HT-29 (cell line): ENCODE measurements at regions not wholly inside any gene's neighbourhood (a gene's known extent, or its start where the extent isn't known, plus 50 kb on each side); places are given as distances from the start of the nearest gene placed in this dataset.

ENCODE experiments used
- DNase-seq: peaks from one replicate; pipeline ENCODE4 v3.0.0-alpha.2; 2015; ENCODE audit warnings: low spot score

DNA sequence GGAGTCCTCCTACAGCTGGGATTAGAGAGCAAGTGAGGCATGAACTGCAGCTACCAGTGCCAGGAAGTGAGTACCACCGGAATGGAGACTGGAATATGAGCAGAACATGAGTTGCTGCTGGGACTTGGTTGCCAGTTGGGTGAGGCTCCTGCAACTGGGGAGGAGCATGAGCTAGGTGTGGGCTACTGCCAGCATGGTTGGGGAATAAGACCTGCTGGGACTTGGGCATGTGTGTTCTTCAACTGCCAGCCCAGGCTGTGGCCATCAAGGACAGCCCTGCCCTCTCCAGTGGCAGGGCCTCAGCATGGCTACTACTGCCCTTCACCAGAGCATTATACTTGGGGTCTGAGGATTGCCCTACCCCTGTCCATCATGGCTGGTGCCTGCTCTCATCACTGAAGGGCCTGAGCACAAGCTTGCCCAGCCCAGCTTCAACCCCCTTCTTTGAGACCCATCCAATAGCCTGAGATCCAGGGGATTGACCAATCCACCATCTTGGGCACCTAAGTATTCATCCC, 665.0 kb downstream of the ELAVL2 start:
- no peak for DNase-seq

DNA sequence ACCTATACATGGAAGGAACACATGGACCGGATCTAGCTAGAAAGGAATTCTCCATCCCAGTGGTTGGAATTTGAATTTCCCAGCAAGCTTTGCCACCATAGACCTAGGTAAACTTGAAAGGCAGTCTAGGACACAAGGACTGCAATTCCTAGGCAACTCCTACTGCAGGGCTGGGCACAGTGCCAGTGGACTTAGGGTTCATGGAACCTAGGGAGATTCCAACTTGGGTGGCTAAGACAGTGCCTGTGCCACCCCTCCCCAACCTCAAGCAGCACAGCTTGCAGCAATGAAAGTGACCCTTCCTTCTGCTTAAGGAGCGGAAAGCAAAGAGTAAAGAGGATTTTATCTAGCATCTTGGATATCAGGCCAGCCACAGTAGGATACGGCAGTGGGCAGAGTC, 663.3 kb downstream of the ELAVL2 start:
- no peak for DNase-seq

DNA sequence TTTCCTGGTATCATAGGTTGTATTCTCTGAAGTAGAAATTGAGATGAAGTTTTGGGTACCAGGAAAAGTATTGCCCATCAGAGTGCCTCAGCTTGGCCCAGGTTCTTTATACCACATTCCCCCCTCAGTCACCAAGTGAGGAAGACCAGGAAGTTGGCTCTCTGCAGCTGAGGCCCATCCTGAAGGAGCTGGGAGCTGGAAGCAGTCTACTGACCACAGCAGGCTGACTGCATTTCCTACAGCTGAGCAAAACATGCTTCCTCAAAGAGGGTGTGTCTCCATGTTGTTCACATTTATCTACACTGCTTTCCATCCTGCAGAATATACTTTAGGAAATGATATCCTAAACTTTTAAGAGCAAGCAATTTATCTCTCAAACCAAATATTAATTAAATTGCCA, 654.6 kb downstream of the ELAVL2 start:
- DNase-seq, result peak; percentile 1

DNA sequence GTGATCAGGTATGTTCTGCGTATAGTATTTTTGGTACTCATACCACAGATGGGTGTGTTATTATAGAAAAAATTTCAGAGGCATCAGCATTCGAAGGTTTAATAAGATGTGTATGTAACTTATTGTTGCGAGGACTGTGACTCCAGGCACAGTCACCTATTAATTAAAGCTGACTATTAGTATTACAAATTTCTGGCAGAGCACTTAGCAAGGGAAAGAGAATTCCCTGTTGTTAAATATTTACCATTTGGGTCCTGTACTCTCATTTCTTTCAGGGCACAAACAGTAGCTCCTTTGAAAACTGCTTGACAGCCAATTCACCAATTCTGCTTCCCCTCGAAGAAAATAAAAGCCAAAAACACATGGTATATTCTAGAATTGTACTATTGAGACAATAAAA, 653.8 kb downstream of the ELAVL2 start:
- no peak for DNase-seq

DNA sequence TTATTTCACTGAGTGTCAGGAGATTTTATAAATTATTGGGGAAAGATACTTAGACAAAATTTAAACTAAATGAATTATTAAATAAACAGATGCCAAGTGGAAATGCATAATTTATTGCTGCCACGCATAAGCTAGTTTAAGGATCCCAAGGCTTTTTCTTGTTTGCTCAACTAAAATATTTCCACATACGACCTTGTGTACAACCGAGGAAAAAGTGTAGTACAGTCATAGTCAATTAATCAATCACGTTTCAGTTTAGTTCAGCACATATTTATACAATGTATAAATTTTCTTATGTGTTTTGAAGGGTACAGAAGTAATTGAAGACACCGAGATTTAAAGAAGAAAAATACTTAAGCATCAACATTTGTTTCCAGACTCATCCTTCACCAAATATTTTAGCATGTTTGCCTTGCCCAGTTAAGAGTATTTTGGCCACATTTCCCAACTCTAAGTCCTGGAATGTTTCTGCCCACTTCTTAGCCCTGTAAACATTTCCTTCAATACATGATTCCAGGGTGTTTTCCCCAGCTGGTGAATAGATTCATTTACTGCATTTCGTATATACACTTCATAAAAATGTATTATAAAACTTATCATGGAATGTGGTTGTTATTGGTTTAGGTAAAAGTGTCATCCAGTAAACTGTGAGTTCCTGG, 652.9 kb downstream of the ELAVL2 start:
- no peak for DNase-seq

DNA sequence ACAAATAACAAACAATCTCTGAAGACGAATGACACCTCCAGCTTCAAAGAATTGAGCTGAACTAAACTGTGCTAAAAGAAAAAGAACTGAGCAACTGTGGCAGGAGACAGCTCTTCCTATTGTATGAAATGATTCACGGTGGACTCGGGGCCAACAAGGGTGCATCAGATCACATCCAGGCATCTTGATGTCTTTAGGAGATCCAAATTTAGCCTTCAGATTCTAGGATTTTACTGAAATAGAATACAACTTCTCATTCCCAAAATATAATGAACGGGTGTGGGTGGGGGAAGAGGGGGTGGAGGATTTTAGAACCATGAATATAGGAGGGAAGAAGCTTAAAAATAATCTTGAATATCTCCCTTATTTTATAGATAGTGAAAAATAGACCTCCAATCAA, 631.8 kb downstream of the ELAVL2 start:
- DNase-seq, result no peak

DNA sequence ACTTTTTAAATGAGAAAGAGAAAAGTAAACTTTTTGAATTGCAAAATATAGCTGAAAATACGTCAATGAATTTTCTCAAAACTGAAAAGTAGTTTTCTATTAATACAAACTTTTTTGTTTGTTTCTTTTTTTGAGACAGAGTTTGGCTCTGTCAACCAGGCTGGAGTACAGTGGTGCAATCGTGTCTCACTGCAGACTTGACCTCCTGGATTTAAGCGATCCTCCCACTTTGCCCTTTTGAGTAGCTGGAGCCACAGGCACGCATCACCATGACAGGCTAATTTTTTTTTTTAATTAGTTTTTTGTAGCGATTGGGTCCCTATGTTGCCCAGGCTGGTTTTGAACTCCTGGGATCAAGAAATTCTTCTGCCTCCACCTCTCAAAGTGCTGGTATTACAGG, 610.4 kb downstream of the ELAVL2 start:
- no peak for DNase-seq

DNA sequence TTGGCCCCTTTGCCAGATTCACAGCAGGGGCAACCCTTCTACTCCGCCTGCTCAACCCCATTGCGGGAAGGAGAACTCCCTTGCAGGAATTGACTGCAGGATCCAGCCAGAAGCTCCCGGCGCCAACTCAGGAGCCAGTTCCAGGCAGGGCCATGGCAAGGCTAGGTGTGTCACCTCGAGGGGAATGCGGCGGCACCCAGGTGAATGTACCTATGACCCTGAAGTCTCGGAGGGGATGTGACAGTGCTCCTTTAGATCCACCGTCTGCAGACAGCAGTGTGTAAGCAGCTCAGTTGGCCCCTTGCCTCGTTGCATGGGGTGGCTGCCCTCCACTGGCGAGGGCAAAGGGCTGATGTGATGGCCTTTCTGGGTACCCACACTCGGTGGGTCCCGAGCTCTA, 606.6 kb downstream of the ELAVL2 start:
- no peak for DNase-seq

DNA sequence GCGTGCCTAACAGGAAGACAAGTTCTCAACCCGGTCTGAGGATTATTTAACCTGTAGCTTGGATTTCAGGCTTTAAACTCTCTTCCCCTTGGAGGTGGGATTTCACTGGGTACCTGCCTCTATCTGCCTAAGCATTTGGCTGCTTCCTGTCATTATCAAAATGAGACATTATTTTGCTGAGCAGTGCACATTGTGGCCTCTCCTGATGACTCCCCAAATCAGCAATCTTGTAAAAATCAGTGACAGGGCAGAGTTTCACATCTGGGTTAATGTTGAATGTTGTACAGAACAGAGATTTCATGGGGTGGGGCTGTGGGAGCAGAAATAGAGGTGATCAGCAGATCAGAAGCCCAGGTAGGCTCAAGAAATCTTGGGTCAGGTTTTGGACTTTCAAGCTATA, 605.9 kb downstream of the ELAVL2 start:
- no peak for DNase-seq

DNA sequence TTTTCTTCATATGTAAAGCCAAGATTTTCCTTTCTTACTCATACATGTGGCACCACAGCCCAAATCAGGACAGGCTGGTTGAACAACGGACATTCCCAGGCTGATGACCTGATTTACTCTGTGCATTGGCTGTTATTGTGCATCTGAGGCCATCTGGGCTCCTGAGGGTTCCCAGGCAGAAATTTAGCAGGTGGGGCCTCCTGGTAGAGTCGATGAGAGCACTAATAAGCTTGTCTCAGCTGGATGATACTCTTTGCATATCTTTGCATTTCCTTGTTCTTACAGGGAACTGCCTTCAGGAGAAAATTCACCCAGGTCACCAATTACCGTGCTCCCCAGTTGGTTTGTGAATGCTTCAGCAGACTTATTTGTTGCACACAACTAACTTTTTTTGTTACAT, 605.1 kb downstream of the ELAVL2 start:
- no peak for DNase-seq

DNA sequence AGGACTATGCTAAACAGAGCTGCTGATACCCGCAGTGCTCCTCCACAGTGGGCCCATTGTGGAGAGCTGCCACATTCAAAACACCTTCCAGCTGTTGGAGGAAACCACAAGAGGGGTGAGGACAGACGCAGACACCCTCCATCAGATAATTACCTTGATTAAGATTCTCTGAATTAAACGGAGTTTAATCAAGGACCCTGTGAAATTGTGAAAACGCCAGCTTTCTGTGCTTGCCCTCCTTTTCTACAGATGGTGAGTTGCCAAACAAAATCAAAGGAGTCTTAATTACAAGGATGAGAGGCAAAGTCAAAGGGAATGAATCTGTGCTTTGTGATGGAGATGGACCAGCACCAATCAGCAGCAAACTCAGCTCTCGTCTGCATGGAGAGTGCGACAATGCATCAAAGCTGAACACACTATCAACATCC, 596.1 kb downstream of the ELAVL2 start:
- DNase-seq, result no peak

DNA sequence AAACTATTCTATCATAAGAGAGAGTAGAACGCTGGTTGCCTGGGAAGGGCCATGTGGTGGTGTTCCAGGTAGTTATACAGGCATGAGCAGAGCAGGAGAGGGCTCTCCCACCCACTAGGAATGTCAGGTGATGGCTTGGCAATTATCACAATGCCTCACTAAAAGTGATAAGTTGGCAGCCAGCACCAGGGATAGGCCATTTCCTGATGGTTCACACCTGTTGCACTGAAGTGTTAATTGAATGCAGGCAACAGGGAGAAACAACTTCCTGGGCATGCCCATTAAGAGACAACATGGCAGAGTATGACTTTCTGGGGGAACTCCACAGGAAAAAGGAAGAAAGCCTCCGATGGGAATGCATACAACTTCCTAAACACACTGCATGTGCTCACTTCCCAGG, 593.2 kb downstream of the ELAVL2 start:
- no peak for DNase-seq

DNA sequence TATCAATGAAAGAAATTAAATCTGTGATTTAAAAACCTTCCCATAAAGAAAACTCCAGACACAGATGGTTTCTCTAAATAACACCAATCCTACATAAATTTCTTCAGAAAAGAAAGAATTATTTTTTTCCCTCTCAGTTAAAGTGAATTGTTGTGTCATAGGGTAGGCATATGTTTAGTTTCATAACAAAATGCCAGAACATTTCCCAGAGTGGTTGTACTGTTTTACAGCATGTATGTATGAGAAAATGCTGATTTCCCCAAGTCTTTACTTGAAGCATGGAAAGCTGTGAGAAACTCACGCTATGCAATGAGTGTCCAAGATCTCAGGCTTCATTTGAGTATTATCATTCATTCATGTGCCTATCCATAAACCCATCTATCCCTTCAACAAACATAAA, 582.5 kb downstream of the ELAVL2 start:
- no peak for DNase-seq

DNA sequence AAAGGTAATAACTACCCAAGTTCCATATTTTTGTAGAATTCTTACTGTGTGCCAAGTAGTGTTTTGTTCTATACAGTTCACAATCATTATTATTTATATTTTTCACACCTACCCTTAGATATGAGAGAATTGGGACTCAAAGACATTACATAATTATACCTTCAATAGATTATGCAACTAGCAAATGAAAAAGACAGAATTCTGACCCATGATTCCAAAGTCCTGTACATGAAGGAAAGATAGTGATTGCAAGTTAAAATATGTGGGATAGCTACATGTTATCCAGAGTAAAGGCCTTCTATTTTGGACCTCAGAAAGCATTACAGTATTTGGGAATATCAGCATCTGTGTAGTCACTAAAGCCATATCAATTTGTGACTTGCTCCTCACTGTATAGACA, 581.0 kb downstream of the ELAVL2 start:
- DNase-seq, result no peak

DNA sequence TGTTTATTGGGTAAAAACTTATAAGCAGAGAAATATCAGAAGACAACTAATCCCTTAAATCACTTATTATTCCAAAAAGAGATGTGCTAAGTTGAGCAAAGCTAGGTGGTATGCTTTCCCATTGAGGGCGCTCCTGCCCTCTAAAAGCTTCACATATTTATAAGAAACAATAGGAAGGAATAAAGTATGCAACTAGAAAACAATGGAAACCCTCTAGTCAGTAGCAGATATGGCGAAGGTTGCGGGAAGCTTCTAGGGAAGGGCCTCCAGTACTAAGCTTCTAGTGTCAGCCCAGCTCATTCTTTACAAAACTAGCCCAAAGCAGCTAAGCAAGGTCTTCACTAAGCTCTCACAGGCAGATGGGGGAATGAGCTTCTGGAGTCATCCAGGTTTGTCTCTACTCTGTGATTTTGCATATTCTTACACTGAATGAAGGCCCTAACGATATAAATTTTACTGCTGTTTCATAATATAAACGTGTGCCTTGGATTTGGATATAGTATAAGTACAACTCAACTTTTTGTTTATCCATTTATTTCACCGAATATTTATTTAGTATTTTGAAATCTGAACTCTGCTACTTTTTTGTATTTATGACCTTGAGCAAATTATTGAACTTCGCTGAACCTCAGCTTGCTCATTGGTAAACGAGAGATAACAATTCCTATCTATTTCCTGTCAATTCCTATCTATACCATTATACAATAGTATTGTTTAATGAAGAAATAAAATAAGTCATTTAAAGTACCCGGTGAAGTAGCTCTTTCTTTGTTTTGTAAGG, 571.4 kb downstream of the ELAVL2 start:
- DNase-seq, result no peak

DNA sequence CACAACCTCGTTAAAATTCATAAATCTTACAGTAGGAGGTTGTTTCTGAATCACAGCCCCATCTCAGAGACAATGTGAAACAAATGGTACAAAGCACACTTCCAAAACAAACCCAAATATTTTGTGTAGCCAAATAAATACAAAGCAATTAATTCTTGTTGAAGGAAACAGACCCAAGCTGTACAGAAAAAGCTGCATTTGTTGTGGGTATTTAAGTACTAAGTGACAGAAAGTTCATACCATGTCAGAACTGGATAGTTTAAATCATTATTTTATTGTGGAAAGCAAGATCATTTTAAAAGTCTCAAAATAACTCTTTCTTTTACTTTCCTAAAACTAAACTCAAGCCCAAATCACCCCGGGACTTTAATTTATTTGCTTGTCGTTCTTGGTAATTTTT, 570.7 kb downstream of the ELAVL2 start:
- no peak for DNase-seq

DNA sequence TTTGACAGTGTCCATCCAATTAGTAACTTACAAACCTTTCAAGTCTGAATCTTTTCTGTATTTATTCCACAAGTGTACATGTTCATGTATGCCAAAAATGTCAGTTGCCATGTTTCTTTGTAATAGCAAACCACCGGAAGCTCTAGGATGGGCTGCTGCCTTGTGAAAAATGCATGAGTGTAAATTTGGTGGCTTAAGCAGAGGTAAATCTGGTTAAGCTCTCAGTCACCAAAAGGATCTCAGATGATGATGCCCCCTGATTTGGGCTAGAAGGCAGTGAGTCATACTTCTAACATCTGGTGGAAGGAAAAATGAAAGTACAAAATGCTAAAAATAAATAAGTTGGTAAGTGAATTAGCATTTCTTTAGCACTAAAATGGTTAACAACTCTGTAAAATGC, 567.5 kb downstream of the ELAVL2 start:
- DNase-seq, result no peak

DNA sequence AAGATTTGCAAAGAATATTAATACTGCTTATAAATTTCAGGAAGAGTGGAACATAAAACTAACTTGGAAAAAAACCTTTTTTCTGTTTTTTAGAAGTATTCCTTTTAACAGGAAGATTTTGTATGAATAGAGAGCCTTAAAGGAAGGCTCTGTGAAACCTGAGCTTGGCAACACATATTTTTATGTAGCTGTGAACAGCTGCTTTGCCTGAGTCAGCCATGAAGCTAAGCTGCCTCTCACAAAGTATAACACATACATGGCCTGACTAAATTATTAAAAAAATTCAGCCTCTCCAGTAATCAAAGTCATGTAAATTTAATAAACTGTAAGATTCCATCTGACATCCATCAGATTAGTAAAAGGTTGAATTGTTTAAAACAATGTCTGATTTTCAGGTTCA, 547.5 kb downstream of the ELAVL2 start:
- DNase-seq, result no peak

DNA sequence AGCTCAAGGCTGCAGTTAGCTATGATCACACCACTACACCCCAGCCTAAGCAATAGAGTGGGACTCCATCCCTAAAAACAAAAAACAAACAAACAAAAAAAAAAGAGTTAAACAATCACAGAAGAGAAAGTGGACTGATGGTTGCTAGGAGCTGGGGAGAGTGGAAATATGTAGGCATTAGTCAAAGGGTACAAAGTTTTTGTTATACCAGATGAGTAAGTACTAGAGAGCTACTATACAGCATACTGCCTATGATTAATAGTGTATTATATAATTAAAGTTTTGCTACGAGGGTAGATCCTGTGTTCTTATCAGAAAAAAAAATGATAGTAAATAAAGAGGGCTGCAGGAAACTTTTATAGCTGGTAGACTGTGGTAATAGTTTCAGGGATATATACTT, 538.6 kb downstream of the ELAVL2 start:
- DNase-seq, result no peak

DNA sequence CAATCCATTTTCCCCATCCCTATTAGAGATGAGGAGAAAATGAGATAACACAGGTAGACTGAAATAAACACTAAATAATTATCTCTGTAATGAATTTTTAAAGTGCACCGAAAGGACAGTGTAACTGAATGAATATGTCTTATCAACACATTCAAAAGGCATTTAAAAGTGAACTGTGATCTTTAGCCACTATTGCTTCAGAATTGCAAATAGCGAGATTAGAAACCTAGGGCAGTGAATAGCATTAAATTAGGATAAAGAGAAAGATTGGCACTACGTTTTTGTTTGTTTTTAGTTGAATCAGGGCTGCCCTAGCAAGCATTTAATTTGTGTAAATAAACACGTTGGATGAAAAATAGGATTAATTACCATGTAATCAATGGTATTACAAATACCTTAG, 537.5 kb downstream of the ELAVL2 start:
- DNase-seq, result no peak

DNA sequence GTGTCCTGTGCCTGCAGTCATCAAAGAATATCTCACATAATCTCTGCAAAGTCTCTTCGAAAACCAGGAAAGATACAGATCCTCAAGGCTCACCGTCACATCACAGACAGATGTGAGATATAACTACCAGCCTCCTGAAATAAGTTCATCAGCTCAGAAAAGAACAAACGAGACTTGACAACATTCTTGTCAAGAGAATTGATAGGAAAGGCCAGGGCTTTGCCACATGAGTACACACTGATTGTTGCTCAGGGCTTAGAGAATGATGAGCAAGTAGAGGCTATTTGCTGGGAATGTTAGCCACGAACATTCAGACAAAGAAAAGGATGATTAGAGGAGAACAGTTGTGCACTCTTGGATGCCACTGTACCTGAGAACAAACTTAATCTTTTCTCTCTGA, 535.1 kb downstream of the ELAVL2 start:
- no peak for DNase-seq

DNA sequence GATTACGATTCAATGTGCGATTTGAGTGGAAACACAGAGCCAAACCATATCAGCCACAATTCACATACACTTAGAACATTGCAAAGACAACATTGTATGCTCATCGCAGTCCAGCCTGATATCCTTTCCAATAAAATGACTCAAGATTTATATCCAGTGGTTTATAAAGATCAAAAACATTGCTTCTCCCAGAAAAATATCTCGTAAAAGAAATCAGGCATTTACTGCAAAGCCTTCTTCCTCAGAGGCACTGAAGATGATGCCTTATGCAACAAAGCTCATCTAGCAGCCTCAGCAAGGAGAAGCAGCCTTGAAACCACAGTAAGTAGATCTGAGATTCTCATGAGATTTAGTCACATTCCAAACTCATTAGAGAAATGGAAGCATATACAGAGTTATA, 523.8 kb downstream of the ELAVL2 start:
- DNase-seq, result no peak

DNA sequence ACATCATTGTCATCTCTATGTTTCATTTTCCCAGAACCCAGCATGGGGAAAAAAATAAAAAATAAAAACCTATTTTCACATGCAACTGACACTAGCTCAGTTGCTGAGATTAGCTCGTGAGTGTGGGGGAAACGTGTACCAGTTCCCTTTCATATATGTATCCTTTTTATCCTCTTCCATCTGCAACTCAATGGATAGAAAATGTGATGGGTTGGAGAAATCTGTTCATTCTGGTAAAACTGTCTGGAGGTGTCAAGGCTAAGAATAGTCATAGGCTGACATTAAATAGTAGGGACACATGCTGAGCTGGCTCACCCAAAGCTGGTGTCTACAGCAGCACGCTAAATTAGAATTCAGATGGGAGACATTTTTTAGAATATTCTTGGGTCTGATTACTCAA, 519.3 kb downstream of the ELAVL2 start:
- no peak for DNase-seq
